COLO829 (cell line): ENCODE measurements at regions not wholly inside any gene's neighbourhood (a gene's known extent, or its start where the extent isn't known, plus 50 kb on each side); places are given as distances from the start of the nearest gene placed in this dataset.
A peak's percentile ranks its signal among the peaks of the same experiment; 100 is the strongest.

ENCODE experiments used
- DNase-seq: peaks from one replicate; pipeline ENCODE4 v3.0.0; 2012; ENCODE audit warnings: low spot score

DNA sequence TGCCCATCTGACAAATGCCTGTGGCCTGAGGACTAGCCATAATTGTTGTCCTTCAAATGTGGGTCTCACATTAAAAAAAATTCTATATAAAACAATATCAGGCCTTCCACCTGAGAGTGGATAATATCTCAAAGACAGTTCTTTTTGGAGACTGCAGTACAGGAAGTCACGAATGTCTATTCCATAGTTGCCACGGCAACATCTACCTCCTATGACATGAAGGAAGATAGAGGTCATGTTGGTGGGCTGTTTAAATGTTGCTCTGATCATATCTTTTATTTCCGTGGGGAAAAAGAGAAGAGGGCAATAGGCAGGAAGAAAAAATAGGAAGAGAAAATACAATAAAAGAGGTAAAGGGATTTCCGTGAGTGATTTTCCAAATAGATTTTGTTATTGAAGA, 151.8 kb downstream of the ARL6IP6 start:
- DNase-seq: no peak

GRCh38 chr2:152867397-152867796, 149.0 kb downstream of the ARL6IP6 start:
- DNase-seq: no peak

GRCh38 chr2:152864601-152865149, 146.3 kb downstream of the ARL6IP6 start:
- DNase-seq: peak; percentile 62

DNA sequence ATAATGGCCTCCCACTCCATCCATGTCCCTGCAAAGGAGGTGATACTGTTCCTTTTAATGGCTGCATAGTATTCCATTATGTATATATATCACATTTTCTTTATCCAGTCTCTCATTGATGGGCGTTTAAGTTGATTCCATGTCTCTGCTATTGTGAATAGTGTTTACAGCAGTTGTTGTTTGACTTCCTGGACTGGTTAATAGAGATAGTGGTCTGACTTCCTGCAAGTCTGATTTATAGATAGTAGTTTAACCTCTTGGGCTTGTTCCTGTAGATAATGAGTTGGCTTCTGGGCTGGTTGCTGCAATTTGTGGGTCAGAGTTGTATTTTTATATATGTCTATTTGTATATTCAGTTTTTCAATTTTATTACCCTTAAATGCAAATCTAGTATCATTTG, 145.4 kb downstream of the ARL6IP6 start:
- no peak for DNase-seq

DNA sequence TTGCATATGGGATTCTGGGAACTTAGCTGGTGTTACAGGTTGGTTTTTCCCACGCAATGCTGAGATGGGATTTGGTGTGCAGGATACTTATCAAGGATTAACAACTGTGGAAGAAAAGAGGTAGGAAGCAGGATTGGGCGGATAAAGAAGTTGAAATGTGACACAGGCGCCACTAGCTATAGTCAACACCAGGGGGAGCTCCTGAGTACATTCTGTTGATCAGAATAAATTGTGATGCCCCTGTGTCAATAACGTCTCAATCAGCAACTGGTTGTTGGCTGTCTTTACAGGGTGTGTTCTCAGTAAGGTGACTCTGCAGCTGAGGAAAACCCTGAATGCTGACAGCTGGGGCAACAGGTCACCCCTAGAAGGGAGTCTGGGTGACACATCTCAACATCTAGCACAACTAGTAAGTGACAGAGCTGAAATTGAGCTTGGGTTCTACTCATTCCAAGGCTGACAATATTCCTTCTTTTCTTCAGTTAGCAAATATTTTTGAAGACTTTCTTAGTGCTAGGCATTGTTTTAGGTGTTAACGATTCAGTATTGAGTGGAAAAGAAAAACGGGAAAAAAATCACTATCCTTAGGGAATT, 143.0 kb downstream of the ARL6IP6 start:
- DNase-seq: peak; percentile 49

GRCh38 chr2:152858594-152859265, 140.3 kb downstream of the ARL6IP6 start:
- DNase-seq: no peak

DNA sequence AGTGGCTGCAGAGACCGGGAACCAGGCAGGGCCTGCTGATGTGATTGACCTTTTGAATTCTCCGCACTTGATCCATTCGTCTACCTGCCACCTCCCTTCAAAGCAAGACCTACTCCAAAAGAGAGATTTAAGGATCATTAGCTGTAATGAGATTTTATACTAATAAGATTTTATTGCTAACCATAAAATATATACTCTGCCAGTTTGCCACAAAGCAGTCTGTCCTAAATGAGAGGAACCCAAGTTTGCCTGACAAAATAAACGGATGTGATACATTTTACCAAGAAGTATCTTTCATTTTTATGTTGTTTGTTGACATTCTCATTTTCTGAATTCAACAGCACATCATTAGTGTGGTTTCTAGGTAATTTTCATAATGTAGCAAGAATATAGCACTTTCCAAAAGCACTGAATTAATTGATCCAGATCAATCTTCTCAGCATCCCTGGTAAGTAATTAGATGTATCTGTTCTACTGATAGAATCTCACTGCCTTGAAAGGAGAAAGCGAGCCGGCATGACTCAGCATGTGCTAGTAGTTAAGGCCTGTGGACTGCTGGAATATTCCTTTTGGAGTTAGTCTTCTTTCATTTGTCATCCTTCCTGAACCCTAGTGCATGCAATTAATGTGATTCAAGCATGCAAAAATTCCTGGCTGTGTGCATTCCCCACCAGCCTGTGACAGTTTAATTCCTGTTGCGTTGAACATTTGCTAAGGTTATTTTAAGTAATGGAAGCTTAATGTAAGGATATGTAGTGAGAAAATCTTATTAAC, 128.5 kb downstream of the ARL6IP6 start:
- DNase-seq: no peak

DNA sequence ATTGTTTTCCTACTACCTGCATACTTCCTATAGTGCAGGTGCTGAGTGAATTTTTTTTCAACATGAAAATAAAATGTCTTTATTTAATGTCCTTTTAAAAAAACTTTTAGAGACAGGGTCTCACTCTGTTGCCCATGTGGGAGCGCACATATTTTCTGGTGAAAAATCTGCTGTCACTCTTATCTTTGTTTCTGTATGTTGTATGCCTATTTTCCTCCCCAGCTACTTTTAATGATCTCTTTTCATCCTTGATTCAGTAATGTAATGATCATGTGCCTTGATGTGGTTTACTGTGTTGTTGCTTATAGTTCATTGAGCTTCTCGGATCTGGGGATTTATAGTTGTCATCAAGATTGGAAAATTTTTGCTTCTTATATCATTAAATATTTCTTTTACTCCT, 117.3 kb downstream of the ARL6IP6 start:
- DNase-seq: no peak

DNA sequence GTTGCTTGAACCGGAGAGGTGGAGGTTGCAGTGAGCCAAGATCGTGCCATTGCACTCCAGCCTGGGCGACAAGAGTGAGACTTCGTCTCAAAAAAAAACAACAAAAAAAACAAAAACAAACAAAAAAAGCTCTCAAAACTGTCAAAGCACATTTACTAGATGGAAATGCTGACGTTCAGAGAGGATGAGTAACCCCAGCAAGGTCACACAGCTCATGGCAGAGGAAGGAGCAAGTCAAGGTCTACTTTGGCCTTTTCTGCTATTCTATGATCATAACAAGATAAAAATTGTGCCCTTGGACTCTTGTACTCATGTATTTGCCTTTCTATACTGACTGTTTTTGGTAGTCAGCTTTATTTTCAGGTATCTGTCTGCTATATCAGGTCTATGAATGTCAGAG, 109.5 kb downstream of the ARL6IP6 start:
- no peak for DNase-seq

GRCh38 chr2:152826581-152827279, 108.3 kb downstream of the ARL6IP6 start:
- DNase-seq: no peak

GRCh38 chr2:152825834-152826233, 107.4 kb downstream of the ARL6IP6 start:
- DNase-seq: no peak

GRCh38 chr2:152823905-152824304, 105.5 kb downstream of the ARL6IP6 start:
- DNase-seq: no peak

- DNase-seq: no peak
These were observed 104.3 kb downstream of the ARL6IP6 start for GRCh38 chr2:152822676-152823075.

DNA sequence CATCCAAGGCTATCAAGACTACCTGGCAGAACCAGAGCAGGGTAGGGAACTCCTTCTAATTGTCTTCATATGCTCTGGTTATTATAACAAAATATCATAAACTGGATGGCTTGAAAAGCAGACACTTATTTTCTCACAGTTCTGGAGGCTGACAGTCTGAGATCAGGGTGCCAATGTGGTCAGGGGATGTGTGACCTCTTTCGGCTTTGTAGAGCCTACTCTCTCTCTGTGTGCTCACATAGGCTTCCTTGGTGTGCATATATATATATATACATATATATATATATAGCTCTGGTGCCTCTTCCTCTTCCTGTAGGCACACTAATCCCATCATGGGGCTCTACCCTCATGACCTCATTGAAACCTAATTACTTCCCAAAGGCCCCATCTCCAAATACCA, 101.6 kb downstream of the ARL6IP6 start:
- no peak for DNase-seq

- DNase-seq: no peak
These were observed 97.3 kb downstream of the ARL6IP6 start for GRCh38 chr2:152815634-152816257.

- DNase-seq: no peak
These were observed 96.1 kb downstream of the ARL6IP6 start for GRCh38 chr2:152814475-152815030.

DNA sequence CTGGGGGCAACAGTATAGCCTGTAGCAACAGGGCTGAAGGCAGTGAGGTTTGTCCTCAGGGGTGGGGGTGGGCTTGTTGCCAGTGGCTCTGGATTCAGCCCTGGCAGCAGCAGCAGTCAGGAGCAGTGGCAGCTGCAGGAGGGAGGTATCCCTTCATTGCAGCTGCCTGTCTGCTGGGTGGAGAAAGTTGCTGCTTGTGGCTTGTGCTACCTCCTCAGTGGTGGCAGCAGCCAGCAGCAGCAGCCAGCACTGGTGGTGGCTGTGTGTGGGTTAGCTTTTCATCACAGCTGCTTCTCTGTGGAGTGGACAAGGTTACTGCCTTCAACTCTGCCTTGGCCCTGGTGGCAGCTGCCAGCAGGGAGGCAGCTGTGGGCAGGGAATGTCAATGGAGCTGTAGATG, 94.9 kb downstream of the ARL6IP6 start:
- no peak for DNase-seq
